Tibial nerve (tissue), 4 donors: ENCODE measurements at regions not wholly inside any gene's neighbourhood (a gene's known extent, or its start where the extent isn't known, plus 50 kb on each side); places are given as distances from the start of the nearest gene placed in this dataset.

Experiments used
- DNase-seq, 2 donors: peaks; one replicate each; pipeline ENCODE4 v3.0.0-alpha.2; 2019; ENCODE audit warnings: low spot score in 2 of 2
- H3K27ac ChIP-seq, 4 donors: fragments of 200-600 bp; sonication (generic) in 3 of 4; one replicate each; pipeline ENCODE4 v1.5.1; 2017 to 2019; ENCODE audit warnings: mild to moderate bottlenecking in 1 of 4
- H3K27me3 ChIP-seq, 2 donors: fragments of 200-600 bp; sonication (generic) in 1 of 2; one replicate each; pipeline versions ENCODE4 v1.5.1 to v1.6.0; 2017 to 2019
- H3K36me3 ChIP-seq, 3 donors: fragments of 200-600 bp; sonication (generic); one replicate each; pipeline ENCODE4 v1.5.1; 2018 to 2019
- H3K4me1 ChIP-seq, 4 donors: fragments of 200-600 bp; sonication (generic) in 3 of 4; one replicate each; pipeline ENCODE4 v1.5.1; 2017 to 2019
- H3K4me3 ChIP-seq, 4 donors: fragments of 200-600 bp; sonication (generic) in 3 of 4; one replicate each; pipeline ENCODE4 v1.5.1; 2017 to 2019; ENCODE audit warnings: mild to moderate bottlenecking in 1 of 4, moderate library complexity in 1 of 4
- H3K9me3 ChIP-seq, 4 donors: fragments of 200-600 bp; sonication (generic) in 3 of 4; one replicate each; pipeline ENCODE4 v1.5.1; 2017 to 2019
- CTCF ChIP-seq, 5 experiments: fragments of 200-600 bp in 3 of 5; fragments of 450-650 bp in 2 of 5; sonication (generic) in 3 of 5; IDR thresholded peaks; one replicate each; pipeline ENCODE4 v1.5.1; 2016 to 2019; ENCODE audit warnings: antibody characterized with exemption in 5 of 5, mild to moderate bottlenecking in 3 of 5, moderate library complexity in 2 of 5
- EP300 ChIP-seq, 2 donors: sonication (generic); formaldehyde crosslinking; IDR thresholded peaks; one replicate each; pipeline ENCODE4 v1.6.1; 2017; ENCODE audit warnings: antibody characterized with exemption in 2 of 2, mild to moderate bottlenecking in 1 of 2
- POLR2A ChIP-seq, 2 donors: fragments of 450-650 bp; IDR thresholded peaks; one replicate each; pipeline ENCODE4 v1.6.1; 2017; ENCODE audit warnings: antibody characterized with exemption in 2 of 2, mild to moderate bottlenecking in 2 of 2, moderate library complexity in 2 of 2
- WGBS, 2 donors: methylation state at CpG; one replicate each; pipeline ENCODE4 v1.1.5; 2018; 5-methylcytosine and 5-hydroxymethylcytosine counted together

GRCh38 chr5:175800656-175801081, 70.7 kb upstream of the CPLX2 start:
- Histone ChIP-seq H3K36me3 (no peaks in the 10 kb centered on the region), H3K9me3 (peaks cover 0 to 12% (median 0%) of the 10 kb centered on the region in 4 donors), H3K4me1 (peaks cover 0 to 10% (median 3%) of the 10 kb centered on the region in 4 donors), H3K27me3 (peaks cover 0 to 39% of the 10 kb centered on the region in 2 donors), H3K4me3 (no peak overlapping the region), H3K27ac (no peak overlapping the region)
- TF ChIP-seq CTCF (IDR thresholded peaks at IDR 0.05) (no peak), EP300 (IDR thresholded peaks at IDR 0.05) (no peak)
- WGBS, 2 donors: 29 to 46% methylated on average over 5 of the region's 5 CpGs
- no peak for DNase-seq

- Histone ChIP-seq H3K27me3 (peaks cover 0 to 22% of the 10 kb centered on the region in 2 donors), H3K4me1 (peaks cover 0 to 6% (median 2%) of the 10 kb centered on the region in 4 donors), H3K36me3 (no peaks in the 10 kb centered on the region), H3K9me3 (no peaks in the 10 kb centered on the region), H3K27ac (no peak overlapping the region), H3K4me3 (no peak overlapping the region)
- no peak for DNase-seq
- TF ChIP-seq CTCF (IDR thresholded peaks at IDR 0.05) (no peak), EP300 (IDR thresholded peaks at IDR 0.05) (no peak), POLR2A (IDR thresholded peaks at IDR 0.05) (no peak)
- WGBS, 2 donors: 60 to 64% methylated on average over 8 of the region's 8 CpGs
Measured at GRCh38 chr5:175802361-175802760, 69.0 kb upstream of the CPLX2 start.

- Histone ChIP-seq H3K4me3 (no peak overlapping the region), H3K27me3 (peaks cover 0 to 13% of the 10 kb centered on the region in 2 donors), H3K27ac (no peak overlapping the region), H3K9me3 (no peaks in the 10 kb centered on the region), H3K36me3 (no peaks in the 10 kb centered on the region), H3K4me1 (no peaks in the 10 kb centered on the region)
- TF ChIP-seq CTCF (IDR thresholded peaks at IDR 0.05) (no peak), EP300 (IDR thresholded peaks at IDR 0.05) (no peak), POLR2A (IDR thresholded peaks at IDR 0.05) (no peak)
- no peak for DNase-seq
- WGBS, 2 donors: 78% methylated on average over 5 of the region's 5 CpGs
Measured at GRCh38 chr5:175803254-175803653, 68.1 kb upstream of the CPLX2 start.

GRCh38 chr5:175803736-175804454, 67.5 kb upstream of the CPLX2 start:
- Histone ChIP-seq H3K27me3 (peaks cover 0 to 7% of the 10 kb centered on the region in 2 donors), H3K27ac (no peak overlapping the region), H3K4me1 (no peaks in the 10 kb centered on the region), H3K36me3 (no peaks in the 10 kb centered on the region), H3K4me3 (no peak overlapping the region), H3K9me3 (peaks cover 0 to 1% (median 0%) of the 10 kb centered on the region in 4 donors)
- DNase-seq: no peak
- no peak for TF ChIP-seq POLR2A (IDR thresholded peaks at IDR 0.05)
- no peak for TF ChIP-seq CTCF (IDR thresholded peaks at IDR 0.05)
- no peak for TF ChIP-seq EP300 (IDR thresholded peaks at IDR 0.05)
- WGBS, 2 donors: 53 to 65% methylated on average over 8 of the region's 8 CpGs

- no peak overlapping the region for H3K27ac ChIP-seq
- no peak for DNase-seq
- no peaks in the 10 kb centered on the region for H3K4me1 ChIP-seq
- TF ChIP-seq EP300 (IDR thresholded peaks at IDR 0.05) (no peak), POLR2A (IDR thresholded peaks at IDR 0.05) (no peak), CTCF (IDR thresholded peaks at IDR 0.05) (no peak)
- 59 to 71% methylated on average over 8 to 12 of the region's 12 CpGs for WGBS, 2 donors
- H3K36me3 ChIP-seq: no peaks in the 10 kb centered on the region
- H3K9me3 ChIP-seq: peaks cover 0 to 5% (median 0%) of the 10 kb centered on the region in 4 donors
- no peaks in the 10 kb centered on the region for H3K27me3 ChIP-seq
- no peak overlapping the region for H3K4me3 ChIP-seq
Measured at GRCh38 chr5:175805256-175806011, 65.9 kb upstream of the CPLX2 start.
